GM21786 (cell line): ENCODE measurements at regions not wholly inside any gene's neighbourhood (a gene's known extent, or its start where the extent isn't known, plus 50 kb on each side); places are given as distances from the start of the nearest gene placed in this dataset.

ENCODE experiments used
- ATAC-seq: cut with Tn5 transposase; IDR thresholded peaks from one replicate; pipeline ENCODE4 v1.9.1; 2021; ENCODE audit not compliant: unreplicated experiment

DNA sequence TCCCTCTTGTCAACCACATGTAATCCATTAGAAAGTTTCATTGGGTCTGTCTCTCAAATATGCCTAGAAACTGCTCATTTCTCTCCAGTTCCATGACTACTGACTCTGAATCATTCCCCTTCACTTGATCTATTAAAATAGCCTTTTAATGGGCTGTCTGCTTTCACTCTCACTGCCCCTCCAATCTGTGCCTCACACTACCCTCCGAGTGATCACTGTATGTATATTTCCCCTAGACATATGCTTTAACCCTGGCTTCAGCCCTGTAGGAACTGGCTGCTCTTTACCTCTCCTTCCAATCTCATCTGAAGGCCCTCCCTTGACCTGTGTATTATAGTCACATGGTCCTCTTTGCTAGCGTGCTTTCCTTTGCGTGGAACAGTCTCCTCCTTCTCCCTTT lies 282.8 kb upstream of the ADAMTS9 start:
- ATAC-seq = no peak

DNA sequence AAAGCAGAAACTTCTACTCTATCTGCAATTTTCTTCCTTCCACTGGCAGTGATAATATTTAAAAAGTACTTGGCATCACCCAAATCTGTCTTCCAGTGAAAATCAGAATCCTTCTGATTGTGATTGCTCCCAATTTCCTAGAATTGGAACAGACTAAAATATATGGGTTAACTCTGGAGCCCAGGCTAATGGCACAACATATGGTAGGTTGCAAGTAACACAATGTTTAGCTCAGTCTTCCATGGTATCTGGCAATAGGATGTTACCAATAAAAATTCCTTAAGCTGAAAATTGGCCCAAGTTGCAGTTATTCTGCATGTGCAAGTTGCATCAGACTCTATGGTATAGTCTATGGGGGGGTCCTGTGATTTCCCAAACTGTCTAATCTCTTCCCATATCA lies 273.5 kb upstream of the ADAMTS9 start:
- no peak for ATAC-seq

DNA sequence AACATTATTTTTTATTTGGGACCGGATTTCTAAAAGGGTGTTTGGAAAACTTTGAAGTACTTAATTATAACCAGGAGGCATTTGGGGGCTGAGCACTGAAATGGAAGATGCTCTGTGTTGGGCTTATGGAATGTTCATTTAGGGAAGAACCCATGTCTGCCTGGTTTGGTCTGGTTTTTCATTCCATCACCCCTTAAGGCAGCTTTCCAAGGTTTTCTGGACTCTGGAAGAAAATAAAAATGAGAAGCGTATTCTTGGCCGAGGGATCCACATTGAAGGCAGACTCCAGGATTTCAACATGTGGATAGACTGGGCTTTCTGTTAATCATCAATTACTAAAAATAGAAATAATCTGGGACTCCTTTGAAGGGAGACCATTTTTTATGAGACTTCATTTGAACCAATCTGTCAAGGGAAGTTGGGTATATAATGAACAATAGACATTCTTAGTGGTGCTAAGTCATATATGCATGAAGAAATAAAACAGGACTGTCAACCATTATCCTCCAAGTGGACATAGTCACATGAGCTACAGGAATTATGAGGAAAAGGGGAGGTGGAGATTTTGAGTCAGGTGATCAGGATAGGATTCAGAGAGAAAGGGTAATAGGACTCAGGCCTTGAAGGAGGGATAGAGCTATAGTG lies 270.5 kb upstream of the ADAMTS9 start:
- no peak for ATAC-seq

DNA sequence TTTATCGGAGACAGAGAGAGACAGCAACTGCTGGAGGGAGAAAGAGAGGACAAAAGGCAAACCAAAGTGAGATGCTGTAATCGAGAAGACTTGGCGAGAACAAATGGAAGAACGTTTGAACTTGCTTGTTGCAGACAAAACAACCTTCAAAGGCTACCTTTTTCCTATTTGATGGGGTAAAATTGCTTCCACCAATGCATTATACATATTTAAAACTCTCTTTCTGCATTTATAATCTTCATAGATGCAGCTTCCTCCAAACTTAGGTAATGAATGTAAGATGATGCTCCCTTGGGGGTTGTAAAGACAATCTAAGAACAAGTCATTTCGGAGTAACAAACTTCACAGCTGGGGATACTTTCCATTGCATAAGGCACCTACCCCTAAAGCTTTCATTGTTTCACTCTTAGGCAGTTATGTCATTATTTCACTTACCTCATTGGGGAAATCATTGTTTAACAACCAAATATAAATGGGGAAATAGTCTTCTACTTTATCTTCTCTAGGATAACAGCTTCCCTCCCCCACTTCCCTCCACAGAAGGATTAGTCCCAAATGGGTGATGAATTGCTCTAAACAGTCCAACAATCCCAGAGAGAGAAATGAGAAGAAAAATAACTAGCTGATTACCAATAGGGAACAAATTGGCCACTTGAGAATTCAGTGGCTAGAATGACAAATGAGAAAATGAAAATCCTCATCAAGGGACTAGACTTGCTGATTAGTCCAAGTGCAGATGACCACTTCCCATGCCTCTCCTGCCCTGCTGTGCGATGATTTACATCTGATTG lies 269.8 kb upstream of the ADAMTS9 start:
- ATAC-seq = no peak

DNA sequence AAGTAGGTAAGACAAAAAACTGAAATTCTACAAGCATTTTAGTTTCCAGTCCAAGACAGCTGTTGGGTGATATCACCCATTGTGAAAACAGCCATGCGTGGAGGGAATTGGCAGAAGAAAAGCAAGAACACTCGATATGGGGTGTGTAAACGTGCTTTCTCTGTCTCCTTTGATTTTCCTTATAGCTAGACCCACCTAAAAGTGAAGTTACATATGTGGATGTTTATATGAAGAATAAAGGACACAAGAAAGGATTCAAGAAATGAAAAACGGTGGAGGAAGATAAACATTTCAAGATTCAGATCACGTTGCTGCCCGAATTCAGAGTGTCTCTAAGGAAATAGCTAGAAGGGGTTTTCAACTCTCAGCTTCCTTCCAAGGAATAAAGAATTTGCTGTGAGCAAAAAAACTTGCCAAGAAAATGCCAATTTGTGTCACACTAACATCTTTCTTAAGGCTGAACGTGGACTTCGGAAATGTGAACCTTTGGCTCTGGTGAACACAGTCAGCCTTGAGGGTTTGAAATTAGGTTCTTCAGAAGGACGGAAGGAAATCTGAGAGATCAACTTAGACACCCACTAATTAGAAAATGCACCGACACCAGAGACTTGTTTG lies 269.0 kb upstream of the ADAMTS9 start:
- no peak for ATAC-seq

DNA sequence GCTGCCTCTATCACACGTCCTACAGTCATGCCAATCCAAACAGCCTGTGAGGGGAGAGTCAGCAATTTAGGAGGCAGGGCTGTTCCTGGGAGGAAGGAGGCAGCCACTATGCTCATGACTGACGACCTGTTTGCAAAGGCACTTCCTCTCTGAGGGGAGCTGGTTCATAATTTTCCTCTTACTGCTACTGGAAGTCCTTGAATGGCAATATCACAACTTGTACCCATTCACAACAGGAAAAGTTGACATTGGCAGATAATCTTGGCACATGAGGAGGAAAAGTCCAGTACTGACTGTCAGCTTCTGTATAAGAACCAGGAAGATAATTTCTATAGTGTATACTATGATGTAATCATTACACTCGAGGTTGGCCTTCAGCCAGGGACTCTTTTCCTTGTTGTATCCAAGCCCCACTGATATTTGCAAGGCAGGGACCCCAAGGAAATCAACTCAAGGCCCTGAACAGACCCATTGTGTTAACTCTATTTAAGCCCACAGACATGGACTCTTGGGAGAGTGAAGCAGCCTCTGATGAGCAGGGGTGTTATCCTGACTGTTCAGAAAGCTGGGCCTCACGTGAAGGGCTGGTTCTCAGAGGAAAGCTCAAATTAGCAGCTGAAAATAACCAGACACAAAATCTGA lies 267.3 kb upstream of the ADAMTS9 start:
- ATAC-seq = no peak

DNA sequence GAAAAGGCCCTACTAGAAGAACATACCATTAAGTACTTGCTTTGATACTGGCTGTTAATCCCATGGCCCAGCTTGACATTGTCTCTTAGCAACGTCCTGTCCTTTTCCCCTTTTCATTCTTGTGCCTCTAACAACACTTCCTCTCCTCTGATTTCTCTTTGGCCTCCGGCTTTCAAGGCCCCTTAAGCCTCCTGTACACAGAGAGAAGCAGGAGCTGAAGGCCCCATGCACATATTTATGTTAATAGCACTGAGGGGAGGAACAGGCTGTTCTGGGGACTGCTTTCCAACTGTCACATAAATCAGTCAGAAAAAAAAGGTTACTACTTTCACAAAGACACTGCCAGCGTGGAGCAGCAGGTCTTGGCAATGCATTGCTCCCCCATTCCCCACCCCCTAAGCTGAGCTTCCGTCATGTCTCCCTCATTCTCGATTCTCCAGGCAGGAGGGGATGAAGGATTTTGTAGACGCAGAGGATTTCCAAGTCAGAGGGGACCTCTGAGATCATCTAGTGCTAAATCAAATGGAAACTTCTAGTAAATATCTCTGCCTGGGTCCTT lies 257.4 kb upstream of the ADAMTS9 start:
- no peak for ATAC-seq

DNA sequence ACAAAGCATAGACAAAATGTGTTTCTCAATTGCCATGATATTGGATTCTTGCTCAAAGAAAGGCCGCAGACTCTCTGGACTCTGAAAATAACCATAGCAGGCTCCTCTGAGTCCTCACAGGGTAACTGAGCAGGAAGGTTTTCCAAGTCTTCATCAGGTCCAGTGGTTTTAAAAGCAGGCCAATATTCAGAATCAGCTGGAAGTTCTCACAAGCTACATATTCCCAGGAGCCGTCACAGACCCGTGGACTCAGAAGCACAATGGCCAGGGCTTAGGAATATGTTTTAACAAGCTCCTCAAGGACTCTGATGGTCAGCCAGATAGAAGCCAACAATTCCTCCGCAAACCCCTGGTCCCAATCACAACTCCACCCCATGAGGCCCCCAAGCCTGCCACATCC lies 256.1 kb upstream of the ADAMTS9 start:
- no peak for ATAC-seq

DNA sequence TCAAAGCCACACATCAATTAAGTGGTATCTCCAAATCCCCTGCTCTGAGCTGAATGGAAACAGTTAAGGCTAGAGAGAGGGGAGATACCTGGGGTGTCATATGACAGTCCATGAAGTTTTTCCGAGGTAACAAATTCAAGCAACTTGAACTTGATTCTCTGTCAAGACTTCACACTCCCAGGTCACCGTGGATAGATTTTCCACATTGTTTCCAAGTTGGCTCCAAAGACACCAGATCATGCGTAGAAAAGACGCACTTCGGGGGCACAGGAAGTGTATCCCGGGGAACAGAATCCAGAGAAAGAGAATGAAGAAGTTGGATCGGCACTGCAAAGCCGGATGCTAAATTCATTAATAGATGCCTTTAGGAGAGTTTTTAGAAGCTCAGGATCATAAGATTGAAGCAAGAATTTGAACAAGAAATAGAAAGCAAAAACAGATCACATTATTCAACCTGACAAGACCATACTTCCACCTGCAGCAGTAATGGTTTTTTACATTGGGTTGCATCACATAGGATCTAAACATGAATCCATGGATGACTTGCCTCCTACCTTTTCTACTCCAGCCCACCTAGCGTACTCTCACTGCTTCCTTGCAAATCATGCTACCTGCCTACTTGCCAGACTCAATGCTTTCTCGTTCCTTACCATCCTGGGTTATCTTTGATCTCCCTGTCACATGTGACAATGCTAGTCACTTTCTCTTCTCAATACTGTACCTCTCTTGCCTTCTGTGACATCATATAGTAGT lies 253.0 kb upstream of the ADAMTS9 start:
- no peak for ATAC-seq

DNA sequence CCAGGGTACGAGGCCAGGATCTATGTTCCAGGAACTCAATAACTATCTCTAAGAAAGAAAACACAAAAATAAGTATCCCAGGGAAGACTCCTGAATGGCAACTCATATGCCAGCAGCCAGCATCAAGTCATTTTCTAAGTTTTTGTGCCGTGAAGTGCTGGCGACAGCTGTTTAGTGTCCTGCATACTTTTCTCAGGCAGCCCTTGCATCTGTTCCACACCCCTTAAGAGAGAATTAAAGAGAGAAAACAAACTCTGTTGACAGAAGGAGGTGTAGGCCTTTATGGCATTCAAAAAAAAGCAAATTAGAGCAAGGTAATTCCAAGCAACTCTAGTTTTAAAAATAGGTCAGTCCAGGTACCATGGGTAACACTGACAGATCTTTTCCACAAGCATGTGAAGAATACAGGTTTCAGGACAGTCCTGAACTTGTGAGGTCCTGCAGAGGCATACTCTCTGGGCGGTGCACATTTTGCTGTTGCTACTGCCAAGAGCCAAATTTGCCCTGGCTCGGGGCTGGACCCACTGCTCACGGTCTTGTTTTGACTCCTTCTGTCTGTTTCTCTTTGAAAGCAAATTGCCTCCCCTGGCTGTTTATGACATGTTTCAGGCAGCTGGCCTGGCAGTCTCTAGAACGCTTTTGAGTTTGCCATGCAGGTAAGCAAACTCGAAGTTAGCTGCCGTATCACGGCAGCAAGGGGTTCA lies 252.1 kb upstream of the ADAMTS9 start:
- no peak for ATAC-seq

DNA sequence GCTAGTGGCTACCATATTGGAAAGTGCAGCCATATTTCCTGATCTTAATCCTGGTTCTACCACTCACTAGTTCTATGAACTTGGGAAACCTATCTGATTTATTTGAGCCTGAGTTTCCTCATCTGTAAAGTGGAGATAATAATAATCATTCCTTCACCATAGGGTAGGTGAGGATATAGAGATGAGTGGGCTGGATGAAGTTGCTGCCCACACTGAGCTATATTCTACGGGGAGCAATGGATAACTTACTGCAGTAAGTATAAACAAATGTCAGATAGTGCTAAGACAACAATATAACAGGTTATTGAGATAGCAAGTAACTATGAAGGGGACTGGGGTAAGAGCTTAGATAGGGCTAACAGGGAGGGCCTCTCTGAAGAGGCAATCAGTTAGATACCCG lies 251.5 kb upstream of the ADAMTS9 start:
- no peak for ATAC-seq

DNA sequence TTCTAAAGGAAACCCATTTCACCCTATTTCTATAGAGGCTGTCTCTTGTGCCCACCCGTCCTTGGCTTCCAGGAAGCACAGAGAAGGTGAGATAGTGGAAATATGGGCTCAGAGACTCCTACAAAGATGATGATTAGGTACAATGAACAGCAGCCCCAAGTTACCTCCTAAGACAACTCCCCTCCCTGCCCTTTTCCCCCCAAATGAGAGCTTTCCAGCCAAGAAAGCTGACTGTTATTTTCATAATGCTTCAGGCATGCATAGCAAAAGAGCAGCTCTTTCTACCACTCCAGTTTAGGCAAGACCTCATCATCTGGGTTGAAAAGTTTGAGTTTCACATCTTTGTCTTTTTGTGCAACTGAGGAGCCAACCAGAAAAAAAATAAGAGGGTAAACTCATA lies 248.8 kb upstream of the ADAMTS9 start:
- ATAC-seq = no peak

DNA sequence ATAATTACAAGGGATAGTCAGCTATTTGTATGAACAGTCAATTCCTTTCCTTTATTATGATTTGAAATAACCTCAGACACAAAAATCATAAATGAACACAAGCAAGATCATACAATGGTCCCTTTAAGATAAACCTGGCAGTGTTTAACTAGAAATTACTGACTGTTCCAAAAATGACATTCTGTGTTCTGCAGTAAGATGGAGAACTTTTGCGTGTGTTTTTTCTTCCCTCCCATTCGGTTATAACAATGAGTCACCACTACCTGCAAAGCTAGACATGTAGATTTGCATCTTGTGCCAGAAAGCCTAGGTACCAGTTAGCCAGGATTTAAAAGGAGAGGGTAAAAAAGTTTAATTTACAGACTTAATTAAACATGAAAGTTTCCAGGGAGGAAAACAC lies 248.2 kb upstream of the ADAMTS9 start:
- no peak for ATAC-seq

DNA sequence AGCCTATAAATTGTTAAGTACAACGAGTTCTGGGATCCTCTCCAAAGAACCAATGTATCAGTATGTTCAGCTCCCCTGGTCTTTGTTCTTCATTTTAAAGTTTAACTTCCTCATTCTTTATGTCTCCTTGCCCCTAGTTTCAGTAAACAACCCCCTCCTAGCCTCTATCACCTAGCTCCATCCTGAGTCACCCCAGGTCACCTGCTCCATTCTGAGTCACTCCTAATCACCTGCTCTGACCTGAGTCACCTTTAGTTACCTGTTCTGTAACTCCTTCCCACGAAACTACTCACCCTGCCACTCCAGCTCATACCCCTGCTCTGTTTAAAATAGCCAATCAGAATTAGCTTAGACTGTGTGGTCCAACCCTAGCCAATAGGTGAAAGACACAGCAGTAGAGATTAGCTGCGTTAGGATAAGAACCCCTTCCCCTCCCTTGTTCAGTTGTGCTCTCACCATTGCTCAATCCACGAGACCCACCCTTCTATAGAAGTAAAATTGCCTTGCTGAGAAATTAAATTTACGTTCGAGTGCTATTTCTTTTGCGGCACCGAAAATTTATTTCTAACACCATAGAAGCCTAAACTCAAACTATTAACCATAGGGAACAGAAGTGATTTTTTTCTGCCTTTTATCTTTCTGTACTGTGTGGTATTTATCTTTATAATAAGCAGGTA lies 245.0 kb upstream of the ADAMTS9 start:
- no peak for ATAC-seq

DNA sequence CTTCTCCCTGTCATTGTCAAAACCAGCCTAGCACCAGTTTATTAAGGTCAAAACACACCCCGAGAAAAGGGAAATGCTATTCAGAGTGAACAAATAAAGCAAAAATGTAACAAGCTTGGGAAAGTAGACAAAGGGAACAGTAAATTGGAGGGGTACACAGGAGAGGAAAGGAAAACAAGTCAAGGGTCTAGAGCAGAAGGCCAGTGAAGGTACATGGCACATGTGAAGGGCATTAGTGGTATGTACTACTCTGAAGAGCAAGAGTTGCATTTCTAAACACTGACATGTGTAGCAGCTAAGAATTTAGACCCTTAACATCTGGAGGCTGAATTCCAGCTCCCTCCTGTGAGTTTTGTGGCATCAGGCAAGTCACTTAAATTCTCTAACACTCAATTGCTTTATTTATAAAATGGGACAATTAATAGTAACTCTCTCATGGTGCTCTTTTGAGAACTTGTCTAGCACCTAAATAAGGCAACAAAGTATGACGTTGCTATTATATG lies 244.3 kb upstream of the ADAMTS9 start:
- ATAC-seq = no peak

DNA sequence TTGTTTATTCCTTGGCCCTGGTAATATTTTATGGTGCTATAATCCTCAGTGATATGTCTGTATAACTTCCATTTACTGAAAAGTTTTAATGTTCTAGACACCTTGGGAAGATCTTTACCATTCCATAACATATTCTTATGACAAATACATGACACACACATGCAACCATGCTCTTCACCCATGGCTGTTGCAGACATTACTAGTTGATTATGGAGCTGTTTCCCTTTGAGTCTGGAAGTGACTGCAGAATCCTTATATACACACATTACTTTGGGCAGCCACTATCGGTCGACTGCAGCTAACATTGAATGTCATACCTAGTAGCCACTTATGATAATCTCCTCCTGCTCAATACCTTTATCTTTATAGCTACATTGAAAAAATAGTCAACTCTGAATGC lies 243.1 kb upstream of the ADAMTS9 start:
- ATAC-seq = no peak

DNA sequence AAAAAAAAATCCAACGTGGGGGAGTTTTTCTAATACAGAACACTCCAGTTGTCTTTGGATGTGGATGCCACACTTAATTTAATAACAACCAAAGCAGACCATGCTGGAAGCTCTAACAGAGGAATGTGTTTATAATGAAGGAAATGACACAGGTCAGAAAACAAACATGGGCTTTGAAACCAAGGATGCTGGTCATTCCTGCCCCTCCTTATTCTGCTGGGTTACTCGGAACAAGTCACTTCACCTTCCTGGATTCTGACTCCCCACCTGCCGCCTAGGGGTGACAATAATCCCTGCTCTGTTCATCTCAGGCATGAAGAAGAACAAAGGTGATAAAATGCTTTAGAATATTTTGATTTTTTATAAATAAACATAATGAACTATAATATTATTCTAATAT lies 240.9 kb upstream of the ADAMTS9 start:
- ATAC-seq = no peak

DNA sequence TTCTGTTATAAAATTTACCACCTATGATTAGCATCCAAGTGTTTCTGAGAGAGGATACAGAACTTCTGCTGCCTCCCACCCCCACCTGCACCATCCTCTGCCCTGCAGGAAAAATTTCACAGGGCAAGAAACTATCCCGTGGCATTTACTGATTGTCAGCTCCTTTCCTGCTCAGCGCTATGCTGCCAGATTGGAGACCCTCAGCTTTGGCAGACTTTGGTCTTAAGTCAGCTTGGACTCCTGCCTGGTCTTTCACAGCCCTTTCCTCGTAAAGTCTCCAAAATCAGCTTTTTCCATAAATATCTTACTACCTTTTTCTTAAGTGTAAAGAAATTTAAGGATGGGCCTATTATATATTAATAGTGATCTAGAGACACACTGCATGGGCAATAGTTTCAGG lies 239.9 kb upstream of the ADAMTS9 start:
- no peak for ATAC-seq

DNA sequence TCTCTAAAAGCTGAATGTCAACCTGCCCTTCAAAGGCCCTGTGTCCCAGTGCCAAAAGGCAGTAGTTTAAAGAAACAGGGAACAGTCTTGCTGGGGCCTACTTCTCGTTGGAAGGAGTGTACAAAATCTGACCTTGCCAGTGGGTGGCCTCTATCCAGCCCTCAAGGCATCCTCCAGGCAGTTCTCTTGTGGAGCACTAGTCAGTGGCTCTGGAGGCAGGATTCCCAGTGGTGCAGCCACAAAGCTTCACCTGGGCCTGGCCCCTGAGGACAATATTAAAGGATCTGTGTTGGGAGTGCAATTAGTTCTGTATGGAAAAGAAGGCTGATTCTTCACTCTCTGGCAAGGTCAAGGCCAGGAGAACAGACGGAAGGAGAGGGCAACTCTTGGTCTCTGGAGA lies 237.8 kb upstream of the ADAMTS9 start:
- no peak for ATAC-seq

DNA sequence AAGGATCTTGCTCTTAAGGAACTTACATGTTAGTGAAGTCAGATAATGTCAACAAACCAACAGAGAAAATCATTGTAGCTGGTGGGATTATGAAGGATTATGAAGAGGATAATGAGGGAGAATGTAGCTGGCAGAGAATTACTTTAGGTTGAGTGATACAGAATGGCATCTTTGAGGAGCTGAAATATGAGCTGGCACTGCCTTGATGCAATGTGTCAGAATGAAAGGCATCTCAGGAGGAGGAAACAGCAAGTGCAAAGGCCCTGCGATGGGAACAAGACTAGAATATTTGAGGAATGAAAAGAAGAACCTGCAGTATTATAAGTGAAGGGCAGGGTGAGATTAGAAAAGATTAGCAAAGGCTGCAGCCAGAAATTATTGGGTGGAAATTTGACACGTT lies 237.2 kb upstream of the ADAMTS9 start:
- ATAC-seq = no peak
